Activated CD8-positive, alpha-beta memory T cell treated with anti-CD3 and anti-CD28 coated beads, Interleukin-2, amount 50 U/mL, for 4 hours (primary cell): ENCODE measurements at regions not wholly inside any gene's neighbourhood (a gene's known extent, or its start where the extent isn't known, plus 50 kb on each side); places are given as distances from the start of the nearest gene placed in this dataset.
"Not testable (repeated sequence)": the region's sequence is repeated elsewhere in the genome, so short reads cannot be mapped to it uniquely, and the experiment has no call there.

Source experiments
- DNase-seq: peaks from one replicate; pipeline ENCODE4 v3.0.0-alpha.2; 2020

GRCh38 chr9:108049671-108050494 lies 560.3 kb upstream of the KLF4 start:
- no peak for DNase-seq

DNA sequence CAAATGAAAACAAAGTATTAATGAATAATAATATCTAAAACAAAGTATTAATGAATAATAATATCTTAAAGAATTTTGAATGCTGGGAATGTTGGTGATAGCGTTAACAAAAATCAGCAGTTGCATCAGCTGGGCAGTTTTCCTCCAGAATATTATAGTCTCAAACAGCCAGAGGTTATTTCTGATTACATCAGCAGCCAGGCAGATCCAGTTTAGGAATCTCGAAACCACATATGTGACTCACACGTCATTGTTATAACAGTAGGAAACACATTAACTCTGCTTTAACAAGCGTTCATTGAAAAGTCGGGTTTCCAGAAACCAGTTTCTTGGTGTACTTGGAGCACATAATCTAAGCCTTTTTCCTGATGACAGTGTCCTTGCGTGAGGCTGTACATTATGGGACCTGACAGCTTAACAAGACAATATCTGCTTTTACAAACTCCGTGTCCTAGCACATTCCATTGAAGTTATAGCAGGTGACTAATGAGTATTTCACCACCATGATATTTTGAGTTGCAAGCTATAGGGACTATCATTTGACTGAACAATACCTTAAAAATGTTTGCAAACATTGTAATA lies 559.5 kb upstream of the KLF4 start:
- DNase-seq, result no peak

- DNase-seq, result no peak
These were observed 558.9 kb upstream of the KLF4 start for GRCh38 chr9:108048406-108049025.

GRCh38 chr9:108047777-108048176 lies 558.2 kb upstream of the KLF4 start:
- DNase-seq, result not testable (repeated sequence)

GRCh38 chr9:108047264-108047663 lies 557.7 kb upstream of the KLF4 start:
- no peak for DNase-seq

DNA sequence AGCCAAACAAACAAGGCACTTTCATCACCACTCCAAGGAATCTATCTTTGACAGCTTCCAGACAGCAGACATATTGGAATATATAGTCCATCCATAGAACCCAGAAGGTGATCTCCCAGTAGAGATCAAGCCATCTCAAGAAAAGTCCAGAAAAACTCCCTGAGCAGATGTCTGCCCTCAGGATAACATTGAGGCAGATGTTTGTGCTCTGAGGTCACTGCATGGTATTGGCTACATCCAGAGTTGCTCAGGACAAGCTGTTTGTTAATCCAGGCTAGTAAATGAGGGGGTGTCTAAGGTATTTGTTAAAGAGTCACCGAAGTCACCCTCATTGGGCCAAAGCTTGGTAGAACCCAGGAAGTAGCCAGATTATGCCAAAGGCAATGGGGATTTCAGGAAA lies 556.3 kb upstream of the KLF4 start:
- DNase-seq, result no peak

GRCh38 chr9:108043585-108043984 lies 554.0 kb upstream of the KLF4 start:
- DNase-seq, result no peak

GRCh38 chr9:108041551-108041950 lies 552.0 kb upstream of the KLF4 start:
- no peak for DNase-seq

- DNase-seq, result no peak
These were observed 551.2 kb upstream of the KLF4 start for GRCh38 chr9:108040783-108041182.

DNA sequence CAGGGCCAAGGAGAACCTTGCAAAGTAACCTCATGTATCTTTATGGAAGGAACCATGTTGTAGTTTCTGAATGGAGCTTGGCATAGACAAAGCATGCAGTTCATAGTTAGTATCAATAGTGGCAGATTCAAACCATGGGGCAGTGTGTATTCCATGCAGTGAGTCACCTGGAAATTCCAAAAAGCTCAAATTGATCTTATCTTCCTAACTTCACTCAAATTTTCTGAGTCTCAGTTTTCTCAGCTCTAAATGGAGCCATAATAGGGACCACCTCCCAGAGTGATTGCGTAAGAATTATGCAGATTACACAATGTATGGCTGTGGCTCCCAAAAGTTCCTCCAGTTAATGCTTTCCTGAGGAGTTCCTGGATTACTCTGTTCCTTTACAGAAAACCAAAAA lies 549.9 kb upstream of the KLF4 start:
- DNase-seq, result no peak

DNA sequence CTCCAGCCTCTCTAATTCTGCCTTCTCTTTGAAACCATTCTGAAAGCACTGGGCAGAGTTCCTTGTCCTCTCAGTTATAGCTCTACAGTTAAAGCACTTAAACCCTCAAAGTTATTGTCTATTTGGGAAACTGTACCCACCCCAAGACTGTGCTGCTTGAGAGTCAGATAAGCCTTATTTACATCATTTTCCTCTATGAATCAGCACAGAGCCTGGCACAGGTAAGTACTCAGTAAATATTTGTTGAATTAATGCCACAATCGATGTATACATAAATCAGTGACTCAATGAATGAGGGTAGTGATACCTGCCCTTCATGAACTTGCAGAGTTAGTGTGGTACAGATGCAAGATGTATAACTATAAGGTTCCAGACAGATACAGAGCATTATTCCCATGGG lies 549.4 kb upstream of the KLF4 start:
- no peak for DNase-seq

- no peak for DNase-seq
These were observed 545.9 kb upstream of the KLF4 start for GRCh38 chr9:108035487-108035886.

GRCh38 chr9:108033976-108034964 lies 544.7 kb upstream of the KLF4 start:
- DNase-seq, result no peak

- DNase-seq, result not testable (repeated sequence)
These were observed 542.5 kb upstream of the KLF4 start for GRCh38 chr9:108032079-108032478.

- not testable (repeated sequence) for DNase-seq
These were observed 541.7 kb upstream of the KLF4 start for GRCh38 chr9:108031221-108031620.

DNA sequence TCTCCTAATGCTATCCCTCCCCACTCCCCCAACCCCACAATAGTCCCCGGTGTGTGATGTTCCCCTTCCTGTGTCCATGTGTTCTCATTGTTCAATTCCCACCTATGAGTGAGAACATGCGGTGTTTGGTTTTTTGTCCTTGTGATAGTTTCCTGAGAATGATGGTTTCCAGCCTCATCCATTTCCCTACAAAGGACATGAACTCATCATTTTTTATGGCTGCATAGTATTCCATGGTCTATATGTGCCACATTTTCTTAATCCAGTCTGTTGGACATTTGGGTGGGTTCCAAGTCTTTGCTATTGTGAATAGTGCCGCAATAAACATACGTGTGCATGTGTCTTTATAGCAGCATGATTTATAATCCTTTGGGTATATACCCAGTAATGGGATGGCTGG lies 537.1 kb upstream of the KLF4 start:
- not testable (repeated sequence) for DNase-seq

- no peak for DNase-seq
These were observed 535.0 kb upstream of the KLF4 start for GRCh38 chr9:108024604-108025003.

DNA sequence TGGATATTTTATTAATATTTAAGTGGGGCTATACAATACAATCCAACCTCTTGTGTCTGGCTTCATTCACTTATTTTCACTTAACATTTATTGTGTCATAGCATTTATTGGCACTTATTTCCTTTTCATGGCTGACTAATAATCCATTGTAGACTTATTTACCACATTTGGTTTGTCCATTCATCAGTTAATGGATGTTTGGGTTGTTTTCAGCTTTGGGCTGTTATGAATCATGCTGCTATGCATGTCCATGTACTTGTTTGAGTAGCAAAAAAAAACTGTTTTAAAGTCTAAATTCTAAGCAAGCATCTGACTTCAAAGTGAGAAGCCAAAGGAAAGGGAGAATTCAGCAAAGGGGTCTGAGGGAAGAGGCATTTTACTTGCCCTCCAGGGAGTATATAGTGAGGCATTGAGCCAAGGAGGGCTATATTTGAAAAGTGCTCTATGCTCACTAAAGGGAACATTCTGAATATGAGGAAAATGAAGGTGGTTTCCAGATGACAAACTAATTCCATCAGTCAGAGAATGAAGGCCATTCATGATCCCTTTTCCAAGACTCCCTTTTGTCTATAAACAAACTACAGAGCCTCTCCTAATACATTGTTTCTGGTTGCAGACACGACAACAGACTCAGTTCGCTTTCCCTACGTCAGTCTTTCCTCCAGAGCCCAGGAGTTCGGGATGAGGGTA lies 532.8 kb upstream of the KLF4 start:
- no peak for DNase-seq

DNA sequence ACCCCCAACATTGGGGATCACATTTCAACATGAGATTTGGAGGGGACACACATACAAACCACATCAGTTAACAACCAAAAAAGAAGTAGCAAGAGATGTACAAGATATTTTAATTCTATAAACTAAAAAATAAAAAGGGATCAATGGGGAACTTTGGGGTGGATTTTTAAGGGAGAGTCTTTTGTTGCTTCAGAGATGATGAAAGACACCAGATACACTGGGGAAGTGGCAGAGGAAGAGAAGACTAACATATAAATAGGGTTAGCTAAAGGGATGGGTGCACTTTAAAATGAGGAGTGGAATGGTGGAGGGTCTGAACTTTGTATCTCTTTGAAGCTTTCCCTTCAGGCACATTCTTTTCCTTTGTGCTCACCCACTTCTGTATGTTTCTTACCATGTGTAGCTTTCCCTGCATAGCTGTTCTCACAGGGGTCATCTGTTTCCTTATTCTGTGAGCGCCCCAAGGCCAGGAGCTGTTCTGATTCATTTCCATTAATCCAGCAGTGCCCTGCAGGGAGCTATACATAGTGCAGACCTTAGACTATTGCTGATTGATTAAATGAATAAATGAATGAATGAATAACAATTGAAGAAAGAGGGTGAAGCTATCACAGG lies 531.6 kb upstream of the KLF4 start:
- no peak for DNase-seq

DNA sequence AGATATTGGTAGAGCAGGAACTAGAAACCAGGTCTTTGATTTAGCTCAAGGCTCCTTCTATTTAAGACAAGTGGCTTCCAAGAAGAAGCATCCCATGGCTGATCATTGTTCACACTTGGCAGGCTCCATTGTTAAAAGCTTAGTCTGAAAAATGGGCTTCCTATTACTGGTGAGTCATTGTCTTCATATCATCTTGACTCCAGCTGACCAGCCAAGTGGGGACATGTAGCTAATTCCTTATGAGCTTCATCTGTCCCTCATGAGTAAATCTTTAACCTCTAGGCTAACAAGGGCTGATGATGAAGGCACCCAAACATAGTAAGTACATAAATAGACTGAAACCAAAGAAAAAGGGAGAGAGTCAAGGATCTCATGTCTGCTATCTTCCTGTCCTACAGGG lies 530.3 kb upstream of the KLF4 start:
- no peak for DNase-seq

- DNase-seq, result no peak
These were observed 528.1 kb upstream of the KLF4 start for GRCh38 chr9:108017671-108018070.

DNA sequence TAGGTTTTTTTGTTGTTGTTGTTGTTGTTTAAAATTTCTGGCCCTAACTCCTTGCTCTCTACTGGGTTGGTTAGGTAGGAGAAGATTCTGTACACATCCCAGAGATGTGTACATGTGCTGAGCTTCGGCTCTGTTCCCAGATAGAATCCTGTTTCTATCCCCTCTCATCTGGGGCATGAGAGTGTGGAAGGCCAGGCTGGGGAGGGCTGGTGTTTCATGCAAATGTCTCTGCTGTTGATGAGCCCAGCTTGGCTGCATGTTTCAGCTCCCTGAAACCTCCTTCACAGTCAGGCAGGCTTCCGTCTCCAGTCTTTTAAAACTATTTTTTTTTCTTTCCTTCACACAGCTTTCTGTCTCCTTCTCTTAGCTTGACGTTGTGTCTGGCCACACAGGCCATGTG lies 526.9 kb upstream of the KLF4 start:
- no peak for DNase-seq
